HG03432 (cell line): ENCODE measurements at regions not wholly inside any gene's neighbourhood (a gene's known extent, or its start where the extent isn't known, plus 50 kb on each side); places are given as distances from the start of the nearest gene placed in this dataset.

ENCODE experiments used
- ATAC-seq: cut with Tn5 transposase; IDR thresholded peaks from one replicate; pipeline ENCODE4 v1.9.1; 2021; ENCODE audit warnings: mild to moderate bottlenecking, moderate library complexity; ENCODE audit not compliant: unreplicated experiment

- no peak for ATAC-seq
Observed at GRCh38 chr6:51369485-51369884, 550.8 kb downstream of the TFAP2B start.

GRCh38 chr6:51382847-51383246 lies 564.2 kb downstream of the TFAP2B start:
- ATAC-seq: no peak

GRCh38 chr6:51384736-51385135 lies 566.1 kb downstream of the TFAP2B start:
- no peak for ATAC-seq

GRCh38 chr6:51386347-51386836 lies 567.7 kb downstream of the TFAP2B start:
- ATAC-seq: no peak

GRCh38 chr6:51387907-51388306 lies 569.2 kb downstream of the TFAP2B start:
- ATAC-seq: no peak

GRCh38 chr6:51394061-51394460 lies 575.4 kb downstream of the TFAP2B start:
- ATAC-seq: no peak

GRCh38 chr6:51396583-51396982 lies 577.9 kb downstream of the TFAP2B start:
- ATAC-seq: peak; percentile 52

GRCh38 chr6:51398064-51398705 lies 579.5 kb downstream of the TFAP2B start:
- peak; percentile 88 for ATAC-seq

GRCh38 chr6:51398793-51399192 lies 580.1 kb downstream of the TFAP2B start:
- ATAC-seq: peak; percentile 39

- no peak for ATAC-seq
Observed at GRCh38 chr6:51410453-51410852, 591.8 kb downstream of the TFAP2B start.

- ATAC-seq: no peak
Observed at GRCh38 chr6:51411496-51412125, 592.9 kb downstream of the TFAP2B start.

- no peak for ATAC-seq
Observed at GRCh38 chr6:51414361-51414760, 595.7 kb downstream of the TFAP2B start.

- no peak for ATAC-seq
Observed at GRCh38 chr6:51415501-51415900, 596.8 kb downstream of the TFAP2B start.

GRCh38 chr6:51429017-51429712 lies 610.5 kb downstream of the TFAP2B start:
- no peak for ATAC-seq

GRCh38 chr6:51430589-51430988 lies 611.9 kb downstream of the TFAP2B start:
- ATAC-seq: no peak

GRCh38 chr6:51432481-51432880 lies 613.8 kb downstream of the TFAP2B start:
- ATAC-seq: no peak

- no peak for ATAC-seq
Observed at GRCh38 chr6:51450248-51450957, 631.7 kb downstream of the TFAP2B start.

GRCh38 chr6:51450958-51451357 lies 632.3 kb downstream of the TFAP2B start:
- no peak for ATAC-seq

- no peak for ATAC-seq
Observed at GRCh38 chr6:51456282-51456681, 631.1 kb downstream of the PKHD1 start.

- peak; percentile 97 for ATAC-seq
Observed at GRCh38 chr6:51459958-51460357, 627.5 kb downstream of the PKHD1 start.

GRCh38 chr6:51462896-51463295 lies 624.5 kb downstream of the PKHD1 start:
- no peak for ATAC-seq
